Activated T-cell treated with anti-CD3 and anti-CD28 coated beads, Interleukin-2, amount 50 U/mL, for 4 hours (primary cell): ENCODE measurements at regions not wholly inside any gene's neighbourhood (a gene's known extent, or its start where the extent isn't known, plus 50 kb on each side); places are given as distances from the start of the nearest gene placed in this dataset.

Experiments used
- ATAC-seq, 2 donors: fragments of 200-7000 bp; cut with Tn5 transposase; one replicate each; pipeline ENCODE4 v1.10.0; 2021
- DNase-seq: peaks from one replicate; pipeline ENCODE4 v3.0.0-alpha.2; 2020
- H3K27me3 Mint-ChIP-seq: one replicate; pipeline ENCODE4 v1.8.0; 2021; ENCODE audit warnings: low read depth, mixed read lengths
- H3K36me3 Mint-ChIP-seq: one replicate; pipeline ENCODE4 v1.8.0; 2022; ENCODE audit warnings: mixed read lengths; ENCODE audit not compliant: insufficient read depth
- H3K4me1 Mint-ChIP-seq: one replicate; pipeline ENCODE4 v1.8.0; 2021; ENCODE audit warnings: low read depth, mixed read lengths
- H3K4me3 Mint-ChIP-seq: one replicate; pipeline ENCODE4 v1.8.0; 2021; ENCODE audit warnings: mild to moderate bottlenecking, moderate library complexity, mixed read lengths
- H3K9me3 Mint-ChIP-seq: one replicate; pipeline ENCODE4 v1.8.0; 2021; ENCODE audit warnings: mixed read lengths

GRCh38 chr1:87615901-87616300 lies 287.2 kb downstream of the LMO4 start:
- H3K4me3 Mint-ChIP-seq = no peak overlapping the region
- peaks cover 4% of the 10 kb centered on the region for H3K9me3 Mint-ChIP-seq
- H3K4me1 Mint-ChIP-seq = no peaks in the 10 kb centered on the region
- no peak for DNase-seq
- peaks cover 3% of the 10 kb centered on the region for H3K27me3 Mint-ChIP-seq
- H3K36me3 Mint-ChIP-seq = no peaks in the 10 kb centered on the region
- no peak for ATAC-seq

GRCh38 chr1:87620807-87621206 lies 292.1 kb downstream of the LMO4 start:
- Mint-ChIP-seq H3K4me3 (no peak overlapping the region), H3K27me3 (peaks cover 6% of the 10 kb centered on the region), H3K9me3 (peaks cover 4% of the 10 kb centered on the region), H3K36me3 (no peaks in the 10 kb centered on the region), H3K4me1 (no peaks in the 10 kb centered on the region)
- ATAC-seq (no peak), DNase-seq (no peak)

GRCh38 chr1:87629673-87630072 lies 301.0 kb downstream of the LMO4 start:
- Mint-ChIP-seq H3K9me3 (peaks cover 3% of the 10 kb centered on the region), H3K27me3 (peaks cover 2% of the 10 kb centered on the region), H3K4me3 (no peak overlapping the region), H3K4me1 (no peaks in the 10 kb centered on the region), H3K36me3 (no peaks in the 10 kb centered on the region)
- no peak for ATAC-seq
- no peak for DNase-seq

GRCh38 chr1:87632232-87632631 lies 303.6 kb downstream of the LMO4 start:
- no peak for DNase-seq
- Mint-ChIP-seq H3K4me1 (no peaks in the 10 kb centered on the region), H3K4me3 (no peak overlapping the region), H3K36me3 (no peaks in the 10 kb centered on the region), H3K27me3 (no peaks in the 10 kb centered on the region), H3K9me3 (peaks cover 3% of the 10 kb centered on the region)
- ATAC-seq = no peak

GRCh38 chr1:87636198-87636892 lies 307.7 kb downstream of the LMO4 start:
- Mint-ChIP-seq H3K4me1 (peaks cover 3% of the 10 kb centered on the region), H3K36me3 (no peaks in the 10 kb centered on the region), H3K27me3 (no peaks in the 10 kb centered on the region), H3K9me3 (peaks cover 8% of the 10 kb centered on the region), H3K4me3 (no peak overlapping the region)
- ATAC-seq = no peak
- no peak for DNase-seq

GRCh38 chr1:87638636-87639035 lies 310.0 kb downstream of the LMO4 start:
- ATAC-seq (no peak), DNase-seq (no peak)
- H3K36me3 Mint-ChIP-seq = no peaks in the 10 kb centered on the region
- H3K9me3 Mint-ChIP-seq = peaks cover 5% of the 10 kb centered on the region
- H3K27me3 Mint-ChIP-seq = peaks cover 3% of the 10 kb centered on the region
- H3K4me3 Mint-ChIP-seq = no peak overlapping the region
- H3K4me1 Mint-ChIP-seq = peaks cover 3% of the 10 kb centered on the region

GRCh38 chr1:87641996-87642395 lies 313.3 kb downstream of the LMO4 start:
- no peak overlapping the region for H3K4me3 Mint-ChIP-seq
- H3K36me3 Mint-ChIP-seq = no peaks in the 10 kb centered on the region
- H3K27me3 Mint-ChIP-seq = peaks cover 3% of the 10 kb centered on the region
- H3K4me1 Mint-ChIP-seq = peaks cover 3% of the 10 kb centered on the region
- peaks cover 5% of the 10 kb centered on the region for H3K9me3 Mint-ChIP-seq
- ATAC-seq = no peak
- DNase-seq = no peak

- Mint-ChIP-seq H3K4me1 (peaks cover 3% of the 10 kb centered on the region), H3K27me3 (peaks cover 3% of the 10 kb centered on the region), H3K9me3 (peaks cover 4% of the 10 kb centered on the region), H3K36me3 (no peaks in the 10 kb centered on the region), H3K4me3 (no peak overlapping the region)
- DNase-seq (no peak), ATAC-seq (no peak)
Measured at GRCh38 chr1:87642581-87643221, 314.0 kb downstream of the LMO4 start.

- no peak for ATAC-seq
- H3K36me3 Mint-ChIP-seq = no peaks in the 10 kb centered on the region
Measured at GRCh38 chr1:87644033-87644578, 315.4 kb downstream of the LMO4 start.

GRCh38 chr1:87644579-87645190 lies 316.0 kb downstream of the LMO4 start:
- no peaks in the 10 kb centered on the region for H3K36me3 Mint-ChIP-seq
- ATAC-seq = peak in 1 of 2 donors; percentile 35
- no peak for DNase-seq

More at GRCh38 chr1:87644033-87644578, 315.4 kb downstream of the LMO4 start:
- Mint-ChIP-seq H3K4me3 (no peak overlapping the region), H3K9me3 (no peaks in the 10 kb centered on the region), H3K4me1 (no peaks in the 10 kb centered on the region), H3K27me3 (peaks cover 3% of the 10 kb centered on the region)
- no peak for DNase-seq

GRCh38 chr1:87647430-87648177 lies 318.9 kb downstream of the LMO4 start:
- ATAC-seq (no peak), DNase-seq (no peak)
- Mint-ChIP-seq H3K36me3 (no peaks in the 10 kb centered on the region), H3K27me3 (peaks cover 4% of the 10 kb centered on the region), H3K4me3 (no peak overlapping the region), H3K9me3 (no peaks in the 10 kb centered on the region), H3K4me1 (no peaks in the 10 kb centered on the region)

More at GRCh38 chr1:87644579-87645190, 316.0 kb downstream of the LMO4 start:
- Mint-ChIP-seq H3K4me1 (no peaks in the 10 kb centered on the region), H3K4me3 (no peak overlapping the region), H3K9me3 (no peaks in the 10 kb centered on the region), H3K27me3 (peaks cover 3% of the 10 kb centered on the region)

GRCh38 chr1:87648323-87649119 lies 319.8 kb downstream of the LMO4 start:
- no peaks in the 10 kb centered on the region for H3K9me3 Mint-ChIP-seq
- no peak for ATAC-seq
- H3K4me1 Mint-ChIP-seq = no peaks in the 10 kb centered on the region
- H3K4me3 Mint-ChIP-seq = no peak overlapping the region
- no peaks in the 10 kb centered on the region for H3K36me3 Mint-ChIP-seq
- peaks cover 4% of the 10 kb centered on the region for H3K27me3 Mint-ChIP-seq
- DNase-seq = no peak

- no peaks in the 10 kb centered on the region for H3K36me3 Mint-ChIP-seq
- ATAC-seq = no peak
- H3K4me1 Mint-ChIP-seq = no peaks in the 10 kb centered on the region
- H3K9me3 Mint-ChIP-seq = no peaks in the 10 kb centered on the region
- peaks cover 4% of the 10 kb centered on the region for H3K27me3 Mint-ChIP-seq
- DNase-seq = no peak
- no peak overlapping the region for H3K4me3 Mint-ChIP-seq
Measured at GRCh38 chr1:87650306-87650705, 321.6 kb downstream of the LMO4 start.
